Astrocyte (in vitro differentiated cells and primary cell): ENCODE measurements at regions not wholly inside any gene's neighbourhood (a gene's known extent, or its start where the extent isn't known, plus 50 kb on each side); places are given as distances from the start of the nearest gene placed in this dataset.

Experiments
- DNase-seq: peaks from one replicate; pipeline ENCODE4 v3.0.0-alpha.2; 2010; ENCODE audit warnings: low read depth
- FAIRE-seq: peaks from 2 replicates; lab custom pipeline; 2011; peaks lifted over from hg19 to GRCh38; lab: Jason Lieb, UNC
- H2AFZ ChIP-seq: 2 replicates; pipeline ENCODE4 v1.6.0; 2012; ENCODE audit warnings: low read depth, low read length, inconsistent platforms
- H3K27ac ChIP-seq: 2 replicates; pipeline ENCODE4 v1.5.1; 2011; ENCODE audit warnings: low read depth, low read length, inconsistent platforms
- H3K27me3 ChIP-seq: 2 replicates; pipeline ENCODE4 v1.6.0; 2011; ENCODE audit warnings: low read length, inconsistent platforms; ENCODE audit not compliant: insufficient read depth
- H3K36me3 ChIP-seq: 2 replicates; pipeline ENCODE4 v1.5.1; 2011; ENCODE audit warnings: low read length, inconsistent platforms; ENCODE audit not compliant: insufficient read depth
- H3K4me1 ChIP-seq: 2 replicates; pipeline ENCODE4 v1.5.1; 2011; ENCODE audit warnings: low read length, inconsistent platforms; ENCODE audit not compliant: insufficient read depth
- H3K4me2 ChIP-seq: 2 replicates; pipeline ENCODE4 v1.6.0; 2012; ENCODE audit warnings: low read length, inconsistent platforms
- H3K4me3 ChIP-seq: 2 replicates; pipeline ENCODE4 v1.5.1; 2011; ENCODE audit warnings: low read depth, mild to moderate bottlenecking, low read length, inconsistent platforms; ENCODE audit not compliant: insufficient read depth
- H3K79me2 ChIP-seq: 2 replicates; pipeline ENCODE4 v1.6.0; 2012; ENCODE audit warnings: mild to moderate bottlenecking, low read length, inconsistent platforms; ENCODE audit not compliant: insufficient read depth
- H3K9ac ChIP-seq: 2 replicates; pipeline ENCODE4 v1.6.0; 2012; ENCODE audit warnings: mild to moderate bottlenecking, low read length, inconsistent platforms
- H3K9me3 ChIP-seq: 2 replicates; pipeline ENCODE4 v1.5.1; 2012; ENCODE audit warnings: low read depth, mild to moderate bottlenecking, low read length, inconsistent platforms; ENCODE audit not compliant: insufficient read depth
- H4K20me1 ChIP-seq: 2 replicates; pipeline ENCODE4 v1.6.0; 2012; ENCODE audit warnings: low read length, inconsistent platforms; ENCODE audit not compliant: insufficient read depth
- H3K27ac Mint-ChIP-seq: one replicate; pipeline ENCODE4 v1.8.0; 2021; ENCODE audit warnings: mild to moderate bottlenecking, mixed read lengths; ENCODE audit not compliant: unreplicated experiment
- H3K27me3 Mint-ChIP-seq: one replicate; pipeline ENCODE4 v1.8.0; 2021; ENCODE audit warnings: low read depth, mixed read lengths; ENCODE audit not compliant: unreplicated experiment
- H3K36me3 Mint-ChIP-seq: one replicate; pipeline ENCODE4 v1.8.0; 2021; ENCODE audit warnings: low read depth, mixed read lengths; ENCODE audit not compliant: unreplicated experiment
- H3K4me1 Mint-ChIP-seq: one replicate; pipeline ENCODE4 v1.8.0; 2021; ENCODE audit warnings: low read depth, mixed read lengths; ENCODE audit not compliant: unreplicated experiment
- H3K4me3 Mint-ChIP-seq: one replicate; pipeline ENCODE4 v1.8.0; 2021; ENCODE audit warnings: mild to moderate bottlenecking, moderate library complexity, mixed read lengths; ENCODE audit not compliant: unreplicated experiment
- H3K9me3 Mint-ChIP-seq: one replicate; pipeline ENCODE4 v1.8.0; 2021; ENCODE audit warnings: mild to moderate bottlenecking, mixed read lengths; ENCODE audit not compliant: unreplicated experiment
- CTCF ChIP-seq: IDR thresholded peaks from 2 replicates; pipeline ENCODE4 v1.5.1; 2011; ENCODE audit warnings: low read depth, mild to moderate bottlenecking, inconsistent platforms, low read length, moderate library complexity; ENCODE audit not compliant: insufficient read depth
- EZH2 ChIP-seq: IDR thresholded peaks from 2 replicates; pipeline ENCODE4 v1.6.1; 2012; ENCODE audit warnings: mild to moderate bottlenecking, low read length, inconsistent platforms; ENCODE audit not compliant: insufficient read depth

- TF ChIP-seq EZH2 = no peak
- Mint-ChIP-seq H3K27ac (no peak overlapping the region), H3K36me3 (no peaks in the 10 kb centered on the region), H3K4me1 (peaks cover 1% of the 10 kb centered on the region), H3K9me3 (no peaks in the 10 kb centered on the region), H3K4me3 (no peak overlapping the region), H3K27me3 (no peaks in the 10 kb centered on the region)
- Histone ChIP-seq H3K9me3 (no peaks in the 10 kb centered on the region), H3K4me3 (no peak overlapping the region), H3K27me3 (no peaks in the 10 kb centered on the region), H3K79me2 (no peaks in the 10 kb centered on the region), H3K9ac (no peak overlapping the region), H3K4me1 (no peaks in the 10 kb centered on the region), H3K36me3 (no peaks in the 10 kb centered on the region), H4K20me1 (no peaks in the 10 kb centered on the region), H3K4me2 (no peak overlapping the region), H2AFZ (no peak overlapping the region), H3K27ac (no peak overlapping the region)
- FAIRE-seq (no peak), DNase-seq (no peak)
Observed at GRCh38 chr12:60921541-60921940, 1325.7 kb downstream of the SLC16A7 start.

GRCh38 chr12:60926256-60926655 lies 1330.4 kb downstream of the SLC16A7 start:
- H3K4me1 ChIP-seq = no peaks in the 10 kb centered on the region

DNA sequence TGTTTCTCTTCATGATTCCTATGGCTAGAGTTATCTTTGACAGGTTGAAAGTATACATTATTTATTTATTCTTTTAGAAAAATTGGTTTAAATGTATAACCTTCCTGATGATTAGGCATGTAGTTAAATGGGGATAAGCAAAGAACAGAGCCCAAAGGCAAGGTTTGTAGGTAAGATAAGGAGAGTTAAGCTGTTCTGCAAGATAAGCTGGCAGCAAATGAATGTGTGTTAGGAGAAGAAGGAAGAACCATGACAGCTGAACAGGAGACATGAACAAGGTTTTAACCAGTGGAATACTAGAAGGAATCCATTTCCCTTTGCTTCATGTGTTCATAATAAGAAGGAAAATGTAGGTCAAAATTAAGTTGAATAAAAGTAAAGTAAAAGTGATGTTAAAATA lies 1330.1 kb upstream of the USP15 start:
- H3K9me3 Mint-ChIP-seq = peaks cover 5% of the 10 kb centered on the region
- H3K9me3 ChIP-seq = no peaks in the 10 kb centered on the region
- H3K9ac ChIP-seq = no peak overlapping the region
- no peaks in the 10 kb centered on the region for H3K36me3 Mint-ChIP-seq
- no peak overlapping the region for H3K4me3 Mint-ChIP-seq
- FAIRE-seq (no peak), DNase-seq (no peak)
- no peaks in the 10 kb centered on the region for H3K4me1 ChIP-seq
- no peak overlapping the region for H3K27ac Mint-ChIP-seq
- no peaks in the 10 kb centered on the region for H3K4me1 Mint-ChIP-seq
- H3K36me3 ChIP-seq = no peaks in the 10 kb centered on the region
- H3K27ac ChIP-seq = no peak overlapping the region
- H3K4me3 ChIP-seq = no peak overlapping the region
- TF ChIP-seq EZH2 (no peak), CTCF (no peak)
- no peaks in the 10 kb centered on the region for H3K79me2 ChIP-seq
- H2AFZ ChIP-seq = no peak overlapping the region
- no peaks in the 10 kb centered on the region for H3K27me3 ChIP-seq
- H3K27me3 Mint-ChIP-seq = no peaks in the 10 kb centered on the region
- no peaks in the 10 kb centered on the region for H4K20me1 ChIP-seq
- H3K4me2 ChIP-seq = no peak overlapping the region

More at GRCh38 chr12:60926256-60926655, 1330.4 kb downstream of the SLC16A7 start:
- no peaks in the 10 kb centered on the region for H3K79me2 ChIP-seq
- Mint-ChIP-seq H3K27ac (no peak overlapping the region), H3K36me3 (no peaks in the 10 kb centered on the region), H3K4me3 (no peak overlapping the region), H3K4me1 (no peaks in the 10 kb centered on the region), H3K9me3 (no peaks in the 10 kb centered on the region), H3K27me3 (no peaks in the 10 kb centered on the region)
- H3K4me2 ChIP-seq = no peak overlapping the region
- H3K27ac ChIP-seq = no peak overlapping the region
- H4K20me1 ChIP-seq = no peaks in the 10 kb centered on the region
- DNase-seq = no peak
- FAIRE-seq = no peak
- no peaks in the 10 kb centered on the region for H3K27me3 ChIP-seq
- TF ChIP-seq EZH2 = no peak
- no peak for TF ChIP-seq CTCF
- no peak overlapping the region for H3K4me3 ChIP-seq
- H3K9ac ChIP-seq = no peak overlapping the region
- no peaks in the 10 kb centered on the region for H3K36me3 ChIP-seq
- H3K9me3 ChIP-seq = no peaks in the 10 kb centered on the region
- no peak overlapping the region for H2AFZ ChIP-seq
